Activated CD4-positive, alpha-beta T cell treated with anti-CD3 and anti-CD28 coated beads for 48 hours (primary cell): ENCODE measurements at regions not wholly inside any gene's neighbourhood (a gene's known extent, or its start where the extent isn't known, plus 50 kb on each side); places are given as distances from the start of the nearest gene placed in this dataset.
"Not testable (repeated sequence)": the region's sequence is repeated elsewhere in the genome, so short reads cannot be mapped to it uniquely, and the experiment has no call there.

Experiments used
- DNase-seq: peaks from one replicate; pipeline ENCODE4 v3.0.0-alpha.2; 2020

- not testable (repeated sequence) for DNase-seq
These were observed 137.8 kb upstream of the ROPN1B start for GRCh38 chr3:125831005-125831750.

DNA sequence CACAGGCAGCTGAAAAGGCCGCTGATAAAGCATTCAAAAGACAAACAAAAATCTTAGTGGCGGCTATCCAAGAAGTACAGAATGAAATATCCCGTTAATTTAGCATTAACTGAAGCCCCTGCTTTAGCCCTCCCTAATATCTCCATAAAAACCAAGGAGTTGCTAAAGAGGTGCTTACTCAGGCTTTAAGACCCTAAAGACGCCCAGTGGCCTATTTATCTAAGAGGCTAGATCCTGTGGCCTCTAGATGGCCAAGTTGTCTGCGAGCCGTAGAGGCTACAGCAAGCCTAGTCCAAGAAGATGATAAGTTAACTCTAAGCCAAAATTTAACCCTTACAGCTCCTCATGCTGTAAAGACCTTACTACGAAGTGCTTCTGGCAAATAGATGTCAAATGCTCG is 133.4 kb upstream of the ROPN1B start:
- not testable (repeated sequence) for DNase-seq

- peak; percentile 11 for DNase-seq
These were observed 132.9 kb upstream of the ROPN1B start for GRCh38 chr3:125836011-125836551.

- DNase-seq: not testable (repeated sequence)
These were observed 132.2 kb upstream of the ROPN1B start for GRCh38 chr3:125836786-125837185.

GRCh38 chr3:125838857-125839256 is 130.1 kb upstream of the ROPN1B start:
- DNase-seq: not testable (repeated sequence)

DNA sequence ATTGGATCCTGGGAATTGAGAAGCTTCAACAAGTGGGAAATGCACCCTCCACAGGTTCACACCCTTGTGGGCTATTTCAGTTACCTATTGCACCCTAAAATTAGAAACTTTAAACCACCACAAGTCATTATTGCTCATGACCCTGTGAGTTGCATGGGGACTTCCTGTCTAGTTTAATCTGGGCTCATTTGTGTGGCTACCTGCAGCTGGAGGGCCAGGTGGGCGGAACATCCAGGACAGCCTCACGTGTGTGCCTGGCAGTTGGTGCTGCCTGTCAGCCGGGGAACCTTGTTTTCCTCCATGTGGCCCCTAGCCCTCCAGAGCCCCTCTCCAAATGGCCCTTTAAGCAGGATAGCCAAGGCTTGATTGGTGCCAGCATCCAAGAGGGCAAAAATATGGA is 128.5 kb upstream of the ROPN1B start:
- not testable (repeated sequence) for DNase-seq

DNA sequence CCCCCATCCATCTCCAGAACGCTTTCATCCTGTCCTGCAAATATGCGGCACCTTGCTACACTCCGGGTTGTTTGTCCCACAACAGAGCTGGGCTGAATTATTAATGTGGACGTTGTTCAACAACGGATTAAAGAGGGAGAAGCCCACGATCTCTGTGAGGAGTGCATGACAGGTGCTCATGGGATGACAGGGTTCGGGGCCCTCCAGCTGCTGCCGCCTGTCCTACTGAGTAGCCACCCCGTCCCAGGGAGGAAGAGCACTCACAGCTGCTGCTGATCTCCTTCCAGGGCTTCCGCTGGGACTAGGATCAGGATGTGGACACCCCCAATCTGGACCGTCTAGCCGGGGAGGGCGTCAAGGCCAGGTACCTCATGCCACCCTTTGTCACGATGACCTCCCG is 121.0 kb upstream of the ROPN1B start:
- not testable (repeated sequence) for DNase-seq

- not testable (repeated sequence) for DNase-seq
These were observed 114.0 kb upstream of the ROPN1B start for GRCh38 chr3:125855006-125855405.

DNA sequence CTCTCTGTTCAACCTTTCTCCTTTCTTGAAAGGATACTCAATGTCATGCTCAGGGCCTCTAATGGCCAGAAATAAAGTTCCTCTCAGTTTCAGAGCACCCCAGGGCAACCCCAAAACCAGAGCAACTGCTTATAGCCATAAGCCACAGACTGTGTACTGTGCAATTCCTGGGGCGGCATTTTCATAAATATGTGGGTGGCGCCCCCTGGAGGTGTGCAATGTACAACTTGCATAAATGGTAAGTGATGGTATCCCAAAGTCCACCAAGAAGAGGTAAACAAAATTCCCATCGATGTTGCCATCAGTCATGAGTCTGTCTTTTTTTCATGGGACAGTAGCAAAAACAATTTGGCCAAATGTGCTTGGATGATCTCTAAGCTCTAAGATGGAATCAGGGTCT is 108.4 kb upstream of the ROPN1B start:
- peak; percentile 31 for DNase-seq

DNA sequence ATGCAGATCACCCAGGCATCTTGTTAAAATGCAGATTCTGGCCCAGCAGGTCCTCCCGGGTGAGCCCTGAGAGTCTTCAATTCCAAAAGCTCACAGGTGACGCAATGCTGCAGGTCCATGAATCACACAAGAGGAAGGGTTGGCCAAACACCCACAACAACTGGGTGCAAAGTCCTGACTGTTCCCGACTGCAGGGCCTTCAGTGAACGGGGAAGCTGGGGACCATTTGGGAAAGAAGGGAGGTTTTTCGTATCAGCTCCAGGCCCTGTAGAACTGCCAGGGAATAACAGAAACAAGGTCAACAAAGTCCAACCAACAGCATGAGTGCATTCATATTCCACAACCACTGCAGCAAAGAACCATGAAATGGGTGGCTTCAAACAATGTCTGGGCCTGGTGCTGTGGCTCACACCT is 106.1 kb upstream of the ROPN1B start:
- not testable (repeated sequence) for DNase-seq

DNA sequence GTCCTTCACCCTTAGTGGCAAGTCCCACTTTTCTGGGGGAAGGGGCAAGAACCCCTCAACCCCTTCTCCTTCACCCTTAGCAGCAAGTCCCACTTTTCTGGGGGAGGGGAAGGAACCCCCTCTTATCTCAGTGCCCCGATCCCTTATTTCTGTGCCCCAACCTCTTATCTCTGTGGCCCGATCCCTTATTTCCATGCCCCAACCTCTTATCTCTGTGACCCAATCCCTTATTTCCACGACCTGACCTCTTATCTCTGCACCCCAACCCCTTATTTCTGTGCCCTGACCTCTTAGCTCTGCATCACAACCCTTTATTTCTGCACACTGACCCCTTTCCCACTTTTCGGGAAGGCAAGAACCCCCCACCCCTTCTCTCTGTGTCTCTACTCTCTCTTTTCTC is 104.4 kb upstream of the ROPN1B start:
- not testable (repeated sequence) for DNase-seq

GRCh38 chr3:125886006-125886405 is 83.0 kb upstream of the ROPN1B start:
- DNase-seq: not testable (repeated sequence)

- not testable (repeated sequence) for DNase-seq
These were observed 69.8 kb upstream of the ROPN1B start for GRCh38 chr3:125899181-125899580.

GRCh38 chr3:125901473-125901872 is 67.5 kb upstream of the ROPN1B start:
- not testable (repeated sequence) for DNase-seq

DNA sequence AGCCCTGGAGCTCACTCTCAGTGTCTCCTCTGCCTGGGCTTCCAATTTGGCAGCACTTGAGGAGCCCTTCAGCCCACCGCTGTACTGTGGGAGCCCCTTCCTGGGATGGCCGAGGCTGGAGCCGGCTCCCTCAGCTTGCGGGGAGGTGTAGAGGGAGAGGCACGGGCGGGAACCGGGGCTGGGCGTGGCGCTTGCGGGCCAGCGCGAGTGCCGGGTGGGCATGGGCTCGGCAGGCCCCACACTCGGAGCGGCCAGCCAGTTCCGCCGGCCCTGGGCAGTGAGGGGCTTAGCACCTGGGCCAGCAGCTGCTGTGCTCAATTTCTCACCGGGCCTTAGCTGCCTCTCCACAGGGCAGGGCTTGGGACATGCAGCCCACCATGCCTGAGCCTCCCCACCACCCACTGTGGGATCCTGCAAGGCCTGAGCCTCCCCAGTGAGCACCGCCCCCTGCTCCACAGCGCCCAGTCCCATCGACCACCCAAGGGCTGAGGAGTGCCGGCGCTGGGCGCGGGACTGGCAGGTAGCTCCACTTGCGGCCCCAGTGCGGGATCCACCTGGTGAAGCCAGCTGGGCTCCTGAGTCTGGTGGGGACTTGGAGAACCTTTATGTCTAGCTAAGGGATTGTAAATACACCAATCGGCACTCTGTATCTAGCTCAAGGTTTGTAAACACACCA is 65.1 kb upstream of the ROPN1B start:
- DNase-seq: not testable (repeated sequence)

DNA sequence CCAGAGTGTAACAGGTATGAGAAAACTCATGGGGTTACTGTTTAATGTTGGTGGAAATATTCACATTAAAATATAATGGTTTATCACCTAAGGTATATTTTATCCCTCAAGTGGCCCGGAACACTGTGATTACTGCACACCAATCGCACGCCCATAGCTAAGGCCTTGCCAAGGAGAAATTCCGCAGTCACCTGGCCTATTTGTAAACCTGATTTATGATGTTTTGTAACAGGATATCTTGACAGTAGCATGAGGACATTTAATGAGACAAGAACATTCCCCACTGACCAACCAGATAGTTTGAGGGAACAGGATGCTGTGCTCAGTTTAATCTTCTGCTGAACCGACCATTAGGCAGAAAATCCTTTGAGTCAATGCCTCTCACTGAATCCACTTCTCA is 61.7 kb upstream of the ROPN1B start:
- not testable (repeated sequence) for DNase-seq

DNA sequence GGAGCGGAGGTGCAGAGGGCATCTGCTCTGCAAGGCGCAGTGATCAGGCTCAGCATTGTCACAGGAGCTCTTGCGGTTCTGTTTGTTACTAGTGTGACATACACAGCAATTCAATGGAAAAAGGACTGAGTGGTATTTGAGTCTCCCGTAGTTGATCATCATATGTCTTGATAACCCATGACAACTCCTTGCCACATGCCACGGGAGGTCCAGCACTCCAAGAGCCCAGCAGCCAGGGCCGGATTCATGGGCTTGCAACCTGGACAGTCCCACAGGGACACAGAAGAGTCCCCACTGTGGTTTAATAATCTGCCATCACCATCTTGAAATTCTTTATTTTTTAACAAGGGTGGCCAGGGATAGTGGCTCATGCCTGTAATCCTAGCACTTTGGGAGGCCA is 58.1 kb upstream of the ROPN1B start:
- DNase-seq: not testable (repeated sequence)

DNA sequence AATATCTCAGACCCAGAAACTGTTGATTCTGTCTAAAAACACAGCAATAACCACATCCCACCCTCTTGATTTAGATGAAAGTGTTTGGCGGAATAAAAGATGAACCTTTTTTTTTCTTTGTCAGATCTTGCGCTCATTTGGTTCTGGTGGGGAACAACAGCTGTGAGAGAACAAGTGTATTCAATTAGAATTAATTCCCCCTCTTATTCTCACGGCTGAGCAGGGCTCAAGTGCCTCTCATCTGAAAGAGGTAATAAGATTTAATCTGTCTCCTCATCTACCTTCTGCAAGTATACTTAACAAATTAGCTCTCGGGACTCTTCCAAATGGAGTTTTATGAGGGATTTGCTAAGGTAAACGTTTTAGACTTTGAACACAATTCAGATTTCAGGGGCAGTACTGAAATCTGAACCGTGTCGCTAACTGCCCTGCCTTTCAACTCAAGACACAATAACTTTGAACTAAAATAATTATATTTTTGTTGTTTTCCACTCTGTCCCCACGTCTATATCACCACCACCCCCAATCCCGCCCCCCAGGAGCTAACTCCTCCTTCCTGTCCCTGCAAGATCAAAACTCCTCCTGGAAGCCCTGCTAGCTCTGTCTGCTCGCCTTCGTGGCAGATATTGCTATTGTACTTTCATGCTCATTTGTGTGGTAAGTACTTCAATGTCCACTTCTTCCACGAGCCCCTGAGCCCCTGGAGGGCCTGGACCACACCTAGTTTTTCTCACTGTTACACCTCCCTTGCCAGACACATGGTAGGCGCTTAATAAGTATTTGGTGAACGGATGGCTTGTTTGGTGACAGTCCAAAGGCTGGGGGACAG is 54.2 kb upstream of the ROPN1B start:
- not testable (repeated sequence) for DNase-seq

- not testable (repeated sequence) for DNase-seq
These were observed 53.6 kb upstream of the ROPN1B start for GRCh38 chr3:125915437-125915787.

- DNase-seq: peak; percentile 100
These were observed 53.1 kb upstream of the ROPN1B start for GRCh38 chr3:125915792-125916375.

GRCh38 chr3:125916376-125916978 is 52.5 kb upstream of the ROPN1B start:
- peak; percentile 96 for DNase-seq

GRCh38 chr3:125917020-125917549 is 51.9 kb upstream of the ROPN1B start:
- peak; percentile 49 for DNase-seq
